GM19372 (cell line): ENCODE measurements at regions not wholly inside any gene's neighbourhood (a gene's known extent, or its start where the extent isn't known, plus 50 kb on each side); places are given as distances from the start of the nearest gene placed in this dataset.
"Not testable (repeated sequence)": the region's sequence is repeated elsewhere in the genome, so short reads cannot be mapped to it uniquely, and the experiment has no call there.

Experiments
- ATAC-seq: cut with Tn5 transposase; IDR thresholded peaks from one replicate; pipeline ENCODE4 v1.9.1; 2021; ENCODE audit warnings: mild to moderate bottlenecking, low read depth, moderate library complexity; ENCODE audit not compliant: unreplicated experiment

DNA sequence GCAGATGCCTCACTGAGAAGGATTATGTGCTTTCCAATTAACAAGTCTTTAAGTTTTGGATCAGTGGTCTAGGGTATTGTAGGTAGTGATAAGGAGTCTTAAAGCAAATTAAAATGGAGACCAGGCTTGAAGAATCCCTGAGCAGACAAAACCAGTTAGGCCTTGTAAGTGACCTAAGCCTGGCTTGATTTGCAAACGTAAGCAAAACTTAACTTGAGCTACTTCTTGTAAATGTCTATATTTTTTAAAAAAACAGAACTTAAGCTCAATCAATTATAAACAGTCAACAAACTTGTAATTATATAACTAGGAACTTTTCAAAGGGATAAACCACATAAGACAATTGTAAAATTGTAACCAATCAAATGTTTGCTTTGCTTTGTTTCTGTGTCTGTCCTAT lies 72.7 kb upstream of the NALF2 start:
- ATAC-seq = no peak

- no peak for ATAC-seq
These were observed 73.3 kb upstream of the NALF2 start for GRCh38 chrX:69430785-69431184.

- no peak for ATAC-seq
These were observed 74.6 kb upstream of the NALF2 start for GRCh38 chrX:69429339-69430015.

DNA sequence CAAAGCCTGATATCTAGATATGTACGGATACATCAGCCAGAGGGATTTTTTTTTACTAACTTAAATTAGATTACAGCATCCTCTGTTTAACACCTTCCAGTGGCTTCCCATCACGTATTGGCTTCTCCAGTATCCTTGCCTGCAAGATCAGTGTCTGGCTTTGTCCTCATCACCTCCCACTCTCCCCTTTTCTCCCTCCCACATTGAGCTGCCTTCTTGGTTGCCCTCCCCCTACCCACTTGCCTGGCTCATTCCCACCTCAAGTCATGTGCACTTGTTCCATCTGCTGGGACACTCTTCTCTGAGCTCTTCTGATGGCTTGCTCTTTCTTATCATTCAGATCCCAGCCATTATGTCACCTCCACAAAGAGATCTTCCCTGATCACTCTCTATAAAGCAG lies 75.9 kb upstream of the NALF2 start:
- ATAC-seq = no peak

DNA sequence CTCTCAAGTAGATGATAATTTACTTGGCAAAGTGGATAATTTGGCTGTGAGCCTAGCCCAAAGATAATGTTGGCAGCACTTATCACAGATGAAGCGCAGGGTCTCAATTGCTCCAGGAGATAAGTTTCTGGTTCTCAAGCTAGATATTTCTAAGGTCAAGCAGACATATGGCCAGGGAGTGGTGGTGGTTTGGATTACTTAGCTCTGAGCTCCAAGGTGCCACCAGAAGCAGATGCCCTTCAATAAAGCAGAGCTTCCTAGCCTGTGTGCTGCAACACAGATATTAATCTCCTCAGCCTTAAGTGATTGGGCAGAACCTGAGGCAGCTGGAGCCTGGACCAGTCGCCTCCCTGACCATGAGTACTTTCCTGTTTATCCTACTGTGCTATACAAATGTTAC lies 79.2 kb upstream of the NALF2 start:
- ATAC-seq = no peak

GRCh38 chrX:69424161-69424560 lies 80.0 kb upstream of the NALF2 start:
- no peak for ATAC-seq

DNA sequence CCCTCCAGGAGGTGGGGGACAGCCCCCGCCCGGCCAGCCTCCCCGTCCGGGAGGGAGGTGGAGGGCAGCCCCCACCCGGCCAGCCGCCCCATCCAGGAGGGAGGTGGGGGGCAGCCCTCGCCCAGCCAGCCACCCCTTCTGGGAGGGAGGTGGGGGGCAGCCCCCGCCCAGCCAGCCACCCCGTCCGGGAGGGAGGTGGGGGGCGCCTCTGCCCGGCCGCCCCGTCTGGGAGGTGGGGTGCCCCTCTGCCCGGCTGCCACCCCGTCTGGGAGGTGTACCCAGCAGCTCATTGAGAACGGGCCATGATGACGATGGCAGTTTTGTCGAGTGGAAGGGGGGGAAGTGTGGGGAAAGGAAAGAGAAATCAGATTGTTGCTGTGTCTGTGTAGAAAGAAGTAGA lies 81.9 kb upstream of the NALF2 start:
- not testable (repeated sequence) for ATAC-seq

GRCh38 chrX:69415698-69416097 lies 88.4 kb upstream of the NALF2 start:
- no peak for ATAC-seq

DNA sequence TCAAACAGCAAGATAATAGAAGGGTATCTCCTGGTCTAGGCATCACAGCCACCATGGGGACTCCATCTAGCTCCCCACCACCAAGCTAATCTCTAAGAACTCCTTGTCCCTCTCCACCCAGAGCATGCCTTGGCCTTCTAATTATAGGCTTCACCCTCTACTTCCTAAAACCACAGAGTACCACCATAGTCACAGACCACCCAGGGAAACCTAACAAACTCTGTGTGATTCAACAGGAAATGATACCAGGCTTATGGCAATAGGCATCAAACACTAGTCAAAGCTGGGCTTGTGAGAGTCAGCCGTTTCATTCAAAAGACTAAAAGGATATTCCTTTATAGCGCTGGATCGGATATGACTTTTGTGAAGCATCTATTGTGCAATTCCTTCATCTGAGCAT lies 91.5 kb upstream of the NALF2 start:
- no peak for ATAC-seq

- ATAC-seq = no peak
These were observed 105.2 kb upstream of the NALF2 start for GRCh38 chrX:69398881-69399280.

DNA sequence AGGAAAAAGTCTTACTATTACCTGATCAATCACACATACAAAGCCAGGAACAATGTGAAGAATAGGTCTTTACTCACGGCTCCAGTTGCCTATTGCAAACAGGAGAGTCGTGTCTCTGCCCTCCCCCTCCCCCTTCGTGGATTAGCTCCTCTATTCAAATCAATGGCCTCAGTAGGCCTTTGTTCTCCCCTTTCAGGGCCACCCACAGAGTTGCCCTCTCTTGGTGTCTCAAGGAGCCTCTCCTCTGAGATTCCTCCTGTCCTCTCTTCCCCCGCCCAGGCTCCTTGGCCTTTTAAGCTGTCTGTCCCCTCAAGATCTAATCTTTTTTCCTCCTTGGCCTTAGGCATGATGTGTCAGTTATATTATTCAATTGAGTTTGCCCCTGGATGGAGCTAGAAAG lies 107.2 kb upstream of the NALF2 start:
- no peak for ATAC-seq

- ATAC-seq = no peak
These were observed 108.8 kb upstream of the NALF2 start for GRCh38 chrX:69395306-69395705.

DNA sequence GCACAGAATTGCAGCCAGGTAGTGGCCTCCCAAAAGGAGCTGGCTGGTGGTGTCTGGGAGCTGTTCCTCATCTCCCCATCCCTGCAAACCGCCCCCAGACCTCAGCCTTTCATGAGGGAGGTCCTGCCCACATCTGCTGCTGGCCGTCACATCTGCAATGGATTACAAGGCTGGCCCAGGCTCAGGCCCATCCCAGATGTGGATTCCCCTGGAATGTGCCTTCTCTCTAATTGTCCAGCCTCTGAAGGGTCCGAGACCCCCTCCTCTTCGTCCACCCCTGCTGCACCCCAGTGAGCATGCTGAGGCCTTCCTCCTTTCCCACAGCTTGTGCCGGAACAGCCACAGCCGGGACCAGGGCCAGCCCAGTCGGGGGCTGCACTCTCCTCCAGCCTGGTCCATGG lies 115.0 kb upstream of the NALF2 start:
- ATAC-seq = no peak

- no peak for ATAC-seq
These were observed 115.6 kb upstream of the NALF2 start for GRCh38 chrX:69388526-69388925.

- ATAC-seq = peak; percentile 64
These were observed 116.3 kb upstream of the NALF2 start for GRCh38 chrX:69387567-69388487.

- no peak for ATAC-seq
These were observed 117.4 kb upstream of the NALF2 start for GRCh38 chrX:69386681-69387080.

DNA sequence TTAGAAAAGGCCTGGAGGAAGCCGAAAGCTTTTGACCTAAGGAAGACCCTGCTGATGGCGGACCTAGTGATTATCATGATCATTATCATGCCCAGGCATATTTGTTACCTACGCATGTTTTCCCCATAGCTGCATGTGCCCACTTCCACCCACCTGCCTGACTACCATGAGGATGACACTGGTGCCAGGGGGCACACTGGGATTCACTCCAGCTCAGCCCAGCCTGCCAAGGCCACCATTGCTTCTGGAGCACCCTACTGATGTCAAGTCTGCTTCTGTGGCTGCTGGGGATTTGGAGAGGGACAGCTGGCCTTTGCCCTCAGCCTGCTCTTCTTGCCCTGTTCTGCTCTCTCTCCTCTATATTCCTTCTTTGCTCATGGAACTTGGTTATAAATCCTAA lies 124.7 kb upstream of the NALF2 start:
- no peak for ATAC-seq

DNA sequence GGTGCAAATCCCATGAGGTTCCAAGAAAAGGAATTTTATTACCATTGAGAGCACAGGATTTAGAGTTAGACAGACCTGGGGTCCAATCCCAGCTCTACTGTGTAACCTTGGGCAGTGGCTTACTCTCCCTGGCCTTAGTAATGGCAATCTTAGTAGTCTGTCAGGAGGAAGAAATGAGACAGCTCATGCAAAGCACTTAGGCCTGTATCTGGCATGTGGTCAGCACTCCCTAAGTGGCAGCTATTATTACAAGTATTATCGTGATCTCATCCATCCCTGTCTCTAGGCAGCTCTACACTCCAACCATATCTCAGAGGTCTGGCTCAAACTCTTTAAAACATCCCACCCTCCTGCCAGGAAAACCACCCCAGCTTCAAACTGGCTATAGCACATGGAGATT lies 129.6 kb upstream of the NALF2 start:
- no peak for ATAC-seq

DNA sequence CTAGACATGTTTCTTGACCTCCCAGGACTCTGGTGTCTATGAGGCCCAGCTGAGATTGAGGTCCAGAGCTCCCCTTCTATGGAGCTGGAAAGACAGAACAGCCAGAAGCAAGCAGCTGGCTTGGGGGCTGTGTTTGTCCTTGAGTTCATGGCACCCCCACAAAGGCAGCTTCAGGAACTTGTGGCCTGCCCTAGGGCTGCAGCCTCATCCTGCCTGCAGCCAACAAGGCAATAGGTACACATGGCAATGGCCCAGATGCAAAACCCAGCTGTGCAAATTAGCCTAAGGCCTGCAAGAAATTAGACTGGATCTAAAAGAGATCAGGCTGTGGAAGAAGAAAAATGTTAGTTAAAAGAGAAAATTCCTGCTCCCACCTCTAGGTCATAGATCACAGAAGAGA lies 131.7 kb upstream of the NALF2 start:
- no peak for ATAC-seq

DNA sequence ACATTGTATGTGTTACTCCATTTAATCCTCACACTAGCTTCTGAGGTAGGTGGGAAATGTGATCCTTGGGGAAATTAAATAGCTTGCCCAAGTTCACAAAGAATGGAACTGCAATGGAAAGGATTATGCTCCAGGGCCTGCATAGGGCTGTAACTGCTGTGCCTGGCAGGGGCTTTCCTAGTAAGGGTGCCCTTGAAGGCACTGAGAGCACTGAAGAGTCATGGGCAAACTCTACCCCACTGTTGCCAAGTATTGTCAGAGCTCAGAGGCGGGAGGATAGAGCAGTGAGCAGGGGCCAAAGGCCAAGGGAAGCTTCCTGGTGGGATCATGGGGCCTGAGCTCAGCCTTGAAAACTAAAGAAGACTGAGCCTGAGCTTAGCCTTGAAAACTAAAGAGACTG lies 133.0 kb upstream of the NALF2 start:
- no peak for ATAC-seq

GRCh38 chrX:69369999-69370398 lies 134.1 kb upstream of the NALF2 start:
- no peak for ATAC-seq

DNA sequence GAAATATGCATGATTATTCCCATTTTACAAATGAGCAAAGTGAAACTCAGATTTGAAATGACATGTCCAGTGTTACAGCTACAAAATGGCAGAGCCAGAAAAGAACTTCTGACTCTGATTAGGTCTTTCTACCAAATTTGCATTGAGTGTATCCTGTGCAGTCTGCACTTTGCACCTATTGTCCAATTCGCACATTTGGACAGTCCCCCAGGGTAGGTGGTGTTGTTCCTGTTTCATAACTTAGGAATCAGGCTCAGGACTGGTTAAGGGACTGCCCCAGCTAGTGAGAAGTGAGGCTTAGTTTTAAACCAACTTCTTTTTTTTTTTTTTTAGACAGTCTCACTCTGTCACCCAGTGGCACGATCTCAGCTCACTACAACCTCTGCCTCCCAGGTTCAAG lies 137.9 kb upstream of the NALF2 start:
- no peak for ATAC-seq
